SU-DHL-6 (cell line): ENCODE measurements at regions not wholly inside any gene's neighbourhood (a gene's known extent, or its start where the extent isn't known, plus 50 kb on each side); places are given as distances from the start of the nearest gene placed in this dataset.

Source experiments
- CTCF ChIP-seq: fragments of 200-600 bp; sonication (generic); IDR thresholded peaks from one replicate; pipeline ENCODE4 v1.5.1; 2017; ENCODE audit warnings: antibody characterized with exemption, mild to moderate bottlenecking, low read length, moderate library complexity; ENCODE audit not compliant: insufficient read depth, poor library complexity, severe bottlenecking
- EZH2phosphoT487 ChIP-seq: fragments of 200-600 bp; sonication (generic), shearing (Covaris generic); conservative IDR thresholded peaks from 2 replicates; pipeline ENCODE4 v1.6.1; 2018; ENCODE audit warnings: mild to moderate bottlenecking, antibody characterized with exemption, low read length, moderate library complexity, mixed read lengths

GRCh38 chr5:91706785-91707520 is 323.8 kb upstream of the ARRDC3 start:
- TF ChIP-seq CTCF = no peak
- no peak for TF ChIP-seq EZH2phosphoT487
